Liver (tissue), 8 donors: ENCODE measurements at regions not wholly inside any gene's neighbourhood (a gene's known extent, or its start where the extent isn't known, plus 50 kb on each side); places are given as distances from the start of the nearest gene placed in this dataset.

Experiments
- DNase-seq: peaks from one replicate; pipeline ENCODE4 v3.0.0-alpha.2; 2017; ENCODE audit warnings: low spot score
- H3K27ac ChIP-seq, 2 donors: one replicate each; pipeline ENCODE4 v1.7.0; 2013; ENCODE audit warnings: inconsistent platforms in 2 of 2, low read length in 2 of 2, control low read depth in 1 of 2, low read depth in 1 of 2, mild to moderate bottlenecking in 1 of 2
- H3K27me3 ChIP-seq, 4 donors: one replicate each; pipeline versions ENCODE4 v1.6.1 to v1.7.0; 2013; ENCODE audit warnings: low read length in 3 of 4, inconsistent platforms in 1 of 4, mild to moderate bottlenecking in 1 of 4, moderate library complexity in 1 of 4; ENCODE audit not compliant: control insufficient read depth in 4 of 4, insufficient read depth in 4 of 4
- H3K36me3 ChIP-seq, 4 donors: one replicate each; pipeline versions ENCODE4 v1.6.1 to v1.7.0; 2013; ENCODE audit warnings: low read length in 3 of 4, mild to moderate bottlenecking in 3 of 4, low read depth in 1 of 4, moderate library complexity in 1 of 4; ENCODE audit not compliant: control insufficient read depth in 4 of 4, insufficient read depth in 3 of 4
- H3K4me1 ChIP-seq, 4 donors: one replicate each; pipeline versions ENCODE4 v1.6.1 to v1.7.0; 2013; ENCODE audit warnings: low read length in 3 of 4, mild to moderate bottlenecking in 3 of 4, moderate library complexity in 1 of 4; ENCODE audit not compliant: control insufficient read depth in 4 of 4, insufficient read depth in 4 of 4
- H3K4me3 ChIP-seq, 3 donors: one replicate each; pipeline versions ENCODE4 v1.6.1 to v1.7.0; 2013; ENCODE audit warnings: low read length in 3 of 3, control low read depth in 1 of 3, low read depth in 1 of 3, mild to moderate bottlenecking in 1 of 3
- H3K9ac ChIP-seq, 2 donors: one replicate each; pipeline ENCODE4 v1.7.0; 2013; ENCODE audit warnings: low read length in 2 of 2, mild to moderate bottlenecking in 2 of 2, moderate library complexity in 2 of 2, control low read depth in 1 of 2, low read depth in 1 of 2
- H3K9me3 ChIP-seq, 4 donors: one replicate each; pipeline versions ENCODE4 v1.6.1 to v1.7.0; 2013; ENCODE audit warnings: low read length in 3 of 4; ENCODE audit not compliant: control insufficient read depth in 4 of 4
- EGR1 ChIP-seq, 2 donors: IDR thresholded peaks; 2 replicates each; pipeline ENCODE4 v1.6.1; 2016 to 2018; ENCODE audit warnings: antibody characterized with exemption in 2 of 2, low read depth in 2 of 2
- FOXA1 ChIP-seq: IDR thresholded peaks from 2 replicates; pipeline ENCODE4 v1.6.1; 2016; ENCODE audit warnings: antibody characterized with exemption
- FOXA2 ChIP-seq: IDR thresholded peaks from 2 replicates; pipeline ENCODE4 v1.6.1; 2016; ENCODE audit warnings: antibody characterized with exemption
- GABPA ChIP-seq, 2 donors: IDR thresholded peaks in 1 of 2; conservative IDR thresholded peaks in 1 of 2; 2 replicates each; pipeline ENCODE4 v1.6.1; 2016; ENCODE audit warnings: antibody characterized with exemption in 2 of 2, mild to moderate bottlenecking in 1 of 2, moderate library complexity in 1 of 2
- HNF4A ChIP-seq, 2 donors: conservative IDR thresholded peaks; 2 replicates each; pipeline ENCODE4 v1.6.1; 2016; ENCODE audit warnings: antibody characterized with exemption in 2 of 2, mild to moderate bottlenecking in 2 of 2
- HNF4G ChIP-seq: IDR thresholded peaks from 2 replicates; pipeline ENCODE4 v1.6.1; 2016; ENCODE audit warnings: antibody characterized with exemption
- JUND ChIP-seq, 2 donors: IDR thresholded peaks; 2 replicates each; pipeline ENCODE4 v1.6.1; 2016; ENCODE audit warnings: antibody characterized with exemption in 2 of 2
- NR2F2 ChIP-seq: IDR thresholded peaks from 2 replicates; pipeline ENCODE4 v1.6.1; 2016; ENCODE audit warnings: antibody characterized with exemption
- RAD21 ChIP-seq, 2 donors: IDR thresholded peaks; 2 replicates each; pipeline ENCODE4 v1.6.1; 2016; ENCODE audit warnings: antibody characterized with exemption in 2 of 2, mild to moderate bottlenecking in 2 of 2
- RXRA ChIP-seq, 2 donors: IDR thresholded peaks; 2 replicates each; pipeline ENCODE4 v1.6.1; 2017 to 2018; ENCODE audit warnings: antibody characterized with exemption in 2 of 2, mild to moderate bottlenecking in 1 of 2
- SP1 ChIP-seq: IDR thresholded peaks from 2 replicates; pipeline ENCODE4 v1.6.1; 2018; ENCODE audit warnings: antibody characterized with exemption, mild to moderate bottlenecking
- TAF1 ChIP-seq: conservative IDR thresholded peaks from 2 replicates; pipeline ENCODE4 v1.6.1; 2016; ENCODE audit warnings: antibody characterized with exemption, mild to moderate bottlenecking
- YY1 ChIP-seq: IDR thresholded peaks from 2 replicates; pipeline ENCODE4 v1.6.1; 2016; ENCODE audit warnings: antibody characterized with exemption, mild to moderate bottlenecking
- WGBS: extraction: QIAGEN DNeasy Blood & Tissue Kit; methylation state at CpG from one replicate; pipeline ENCODE4 v1.1.7; 2013; 5-methylcytosine and 5-hydroxymethylcytosine counted together
- TF ChIP-seq, protein P1 (sequence below): fragments of 150-350 bp; IDR thresholded peaks from 2 replicates; pipeline ENCODE4 v1.5.1; 2017; ENCODE audit warnings: improper control_type of control experiment, low read depth, low read length; ENCODE audit not compliant: missing input control
- TF ChIP-seq, protein P2 (sequence below): IDR thresholded peaks from 2 replicates; pipeline ENCODE4 v1.6.1; 2016; ENCODE audit warnings: antibody characterized with exemption, mild to moderate bottlenecking
- TF ChIP-seq, protein P3 (sequence below): IDR thresholded peaks from 2 replicates; pipeline ENCODE4 v1.6.1; 2016; ENCODE audit warnings: antibody characterized with exemption
- TF ChIP-seq, protein P4 (sequence below): IDR thresholded peaks from 2 replicates; pipeline ENCODE4 v1.6.1; 2016; ENCODE audit warnings: antibody characterized with exemption
- TF ChIP-seq, protein P5 (sequence below): IDR thresholded peaks from 2 replicates; pipeline ENCODE4 v1.6.1; 2016; ENCODE audit warnings: antibody characterized with exemption
- donor health status: healthy.
- donor health status: healthy.
- donor health status: healthy.
- donor health status: healthy.
- donor health status: healthy.

DNA sequence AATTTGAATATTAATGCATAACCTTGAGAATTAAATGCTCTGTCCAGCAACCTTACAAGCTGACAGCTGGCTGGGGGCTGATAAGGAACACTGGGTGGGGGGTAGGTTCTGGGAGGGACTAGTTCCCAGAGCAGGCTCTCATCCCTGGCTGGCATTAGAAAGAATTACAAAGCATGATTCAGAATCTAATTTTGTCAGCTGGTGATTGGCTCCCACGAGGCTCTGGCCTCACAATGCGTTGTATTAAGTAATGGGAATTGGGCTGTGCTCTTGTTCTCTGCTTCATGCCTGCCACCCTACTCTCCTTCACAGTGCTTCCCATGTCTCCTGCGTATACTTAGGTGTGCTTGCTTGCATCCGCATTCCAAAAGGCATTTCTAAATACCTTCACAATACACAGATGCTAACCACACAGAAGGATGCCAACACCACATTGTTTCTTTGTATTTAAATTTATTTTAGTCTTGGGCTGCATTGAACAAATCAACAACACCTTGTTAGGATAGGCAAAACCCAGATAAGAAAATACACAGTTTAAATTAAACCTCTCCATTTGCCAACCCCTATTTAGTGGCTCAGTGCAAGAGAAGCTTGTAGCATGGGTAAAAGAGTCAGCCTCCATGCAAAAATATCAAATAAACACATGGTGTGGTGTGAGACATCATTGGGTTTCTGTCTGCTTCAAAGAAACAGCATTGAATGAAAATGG is 434.5 kb upstream of the JAG1 start:
- H3K27ac ChIP-seq: no peak overlapping the region
- H3K36me3 ChIP-seq: no peaks in the 10 kb centered on the region
- no peaks in the 10 kb centered on the region for H3K4me1 ChIP-seq
- H3K9me3 ChIP-seq: no peaks in the 10 kb centered on the region
- DNase-seq: no peak
- TF ChIP-seq YY1 (no peak), RAD21 (IDR thresholded peaks at IDR 0.05) (no peak)
- 50% methylated on average over 4 of the region's 4 CpGs for WGBS
- no peak overlapping the region for H3K9ac ChIP-seq
- H3K4me3 ChIP-seq: no peak overlapping the region
- no peaks in the 10 kb centered on the region for H3K27me3 ChIP-seq

DNA sequence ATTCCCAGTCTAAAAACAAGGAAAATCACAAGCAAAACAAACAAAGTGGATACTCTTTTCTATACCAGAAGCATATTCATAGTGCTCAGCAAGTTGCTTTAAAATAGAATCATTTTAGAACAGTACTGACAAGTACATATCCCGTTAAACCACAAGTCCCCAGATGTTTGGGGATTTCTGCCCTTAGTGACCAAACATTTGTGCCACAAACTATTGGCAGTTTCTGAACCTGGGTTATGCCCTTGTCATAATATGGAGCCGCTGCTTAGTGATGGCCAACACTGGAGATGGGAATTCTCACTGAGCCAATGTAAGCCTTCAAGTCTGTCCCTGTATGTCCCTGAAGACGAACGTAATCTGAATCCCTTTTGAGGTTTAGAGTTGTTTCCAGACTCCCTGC is 436.7 kb upstream of the JAG1 start:
- Histone ChIP-seq H3K9ac (no peak overlapping the region), H3K9me3 (no peaks in the 10 kb centered on the region), H3K27ac (no peak overlapping the region), H3K4me3 (no peak overlapping the region), H3K27me3 (no peaks in the 10 kb centered on the region), H3K4me1 (no peaks in the 10 kb centered on the region), H3K36me3 (no peaks in the 10 kb centered on the region)
- WGBS: 82% methylated on average over 4 of the region's 4 CpGs
- no peak for DNase-seq
- no peak for TF ChIP-seq TAF1
- no peak for TF ChIP-seq NR2F2
- TF ChIP-seq HNF4G: no peak
- TF ChIP-seq FOXA2: no peak
- TF ChIP-seq GABPA (IDR thresholded peaks at IDR 0.05 in 1 of 2, conservative IDR thresholded peaks at IDR 0.05 in 1 of 2): no peak
- TF ChIP-seq FOXA1: no peak

DNA sequence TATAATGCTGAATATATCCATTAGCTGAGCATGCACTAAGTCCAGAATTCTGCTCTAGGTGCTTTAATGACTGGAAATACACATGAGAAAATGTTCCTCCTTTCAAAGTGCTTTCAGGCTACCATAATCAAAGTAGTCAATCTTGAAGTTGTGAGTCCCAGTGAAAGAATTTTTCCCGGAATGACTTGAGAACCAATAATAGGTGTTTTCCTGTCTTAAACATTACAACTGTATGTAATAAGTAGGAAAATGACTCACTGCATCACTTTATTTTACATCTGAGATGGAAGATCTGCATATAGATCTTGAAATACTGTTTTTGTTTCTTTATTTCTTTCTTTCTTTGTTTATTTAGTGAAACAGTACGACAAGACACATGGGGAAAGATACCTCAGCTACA is 437.4 kb upstream of the JAG1 start:
- Histone ChIP-seq H3K9ac (no peak overlapping the region), H3K4me1 (no peaks in the 10 kb centered on the region), H3K9me3 (no peaks in the 10 kb centered on the region), H3K4me3 (no peak overlapping the region), H3K36me3 (no peaks in the 10 kb centered on the region), H3K27me3 (no peaks in the 10 kb centered on the region), H3K27ac (no peak overlapping the region)
- TF ChIP-seq, protein P1, sequence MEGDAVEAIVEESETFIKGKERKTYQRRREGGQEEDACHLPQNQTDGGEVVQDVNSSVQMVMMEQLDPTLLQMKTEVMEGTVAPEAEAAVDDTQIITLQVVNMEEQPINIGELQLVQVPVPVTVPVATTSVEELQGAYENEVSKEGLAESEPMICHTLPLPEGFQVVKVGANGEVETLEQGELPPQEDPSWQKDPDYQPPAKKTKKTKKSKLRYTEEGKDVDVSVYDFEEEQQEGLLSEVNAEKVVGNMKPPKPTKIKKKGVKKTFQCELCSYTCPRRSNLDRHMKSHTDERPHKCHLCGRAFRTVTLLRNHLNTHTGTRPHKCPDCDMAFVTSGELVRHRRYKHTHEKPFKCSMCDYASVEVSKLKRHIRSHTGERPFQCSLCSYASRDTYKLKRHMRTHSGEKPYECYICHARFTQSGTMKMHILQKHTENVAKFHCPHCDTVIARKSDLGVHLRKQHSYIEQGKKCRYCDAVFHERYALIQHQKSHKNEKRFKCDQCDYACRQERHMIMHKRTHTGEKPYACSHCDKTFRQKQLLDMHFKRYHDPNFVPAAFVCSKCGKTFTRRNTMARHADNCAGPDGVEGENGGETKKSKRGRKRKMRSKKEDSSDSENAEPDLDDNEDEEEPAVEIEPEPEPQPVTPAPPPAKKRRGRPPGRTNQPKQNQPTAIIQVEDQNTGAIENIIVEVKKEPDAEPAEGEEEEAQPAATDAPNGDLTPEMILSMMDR: no peak
- TF ChIP-seq, protein P2, sequence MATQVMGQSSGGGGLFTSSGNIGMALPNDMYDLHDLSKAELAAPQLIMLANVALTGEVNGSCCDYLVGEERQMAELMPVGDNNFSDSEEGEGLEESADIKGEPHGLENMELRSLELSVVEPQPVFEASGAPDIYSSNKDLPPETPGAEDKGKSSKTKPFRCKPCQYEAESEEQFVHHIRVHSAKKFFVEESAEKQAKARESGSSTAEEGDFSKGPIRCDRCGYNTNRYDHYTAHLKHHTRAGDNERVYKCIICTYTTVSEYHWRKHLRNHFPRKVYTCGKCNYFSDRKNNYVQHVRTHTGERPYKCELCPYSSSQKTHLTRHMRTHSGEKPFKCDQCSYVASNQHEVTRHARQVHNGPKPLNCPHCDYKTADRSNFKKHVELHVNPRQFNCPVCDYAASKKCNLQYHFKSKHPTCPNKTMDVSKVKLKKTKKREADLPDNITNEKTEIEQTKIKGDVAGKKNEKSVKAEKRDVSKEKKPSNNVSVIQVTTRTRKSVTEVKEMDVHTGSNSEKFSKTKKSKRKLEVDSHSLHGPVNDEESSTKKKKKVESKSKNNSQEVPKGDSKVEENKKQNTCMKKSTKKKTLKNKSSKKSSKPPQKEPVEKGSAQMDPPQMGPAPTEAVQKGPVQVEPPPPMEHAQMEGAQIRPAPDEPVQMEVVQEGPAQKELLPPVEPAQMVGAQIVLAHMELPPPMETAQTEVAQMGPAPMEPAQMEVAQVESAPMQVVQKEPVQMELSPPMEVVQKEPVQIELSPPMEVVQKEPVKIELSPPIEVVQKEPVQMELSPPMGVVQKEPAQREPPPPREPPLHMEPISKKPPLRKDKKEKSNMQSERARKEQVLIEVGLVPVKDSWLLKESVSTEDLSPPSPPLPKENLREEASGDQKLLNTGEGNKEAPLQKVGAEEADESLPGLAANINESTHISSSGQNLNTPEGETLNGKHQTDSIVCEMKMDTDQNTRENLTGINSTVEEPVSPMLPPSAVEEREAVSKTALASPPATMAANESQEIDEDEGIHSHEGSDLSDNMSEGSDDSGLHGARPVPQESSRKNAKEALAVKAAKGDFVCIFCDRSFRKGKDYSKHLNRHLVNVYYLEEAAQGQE: no peak
- TF ChIP-seq JUND (IDR thresholded peaks at IDR 0.05): no peak
- TF ChIP-seq RXRA (IDR thresholded peaks at IDR 0.05): no peak
- no peak for TF ChIP-seq SP1
- no peak for TF ChIP-seq YY1
- no peak for TF ChIP-seq RAD21 (IDR thresholded peaks at IDR 0.05)
- TF ChIP-seq, protein P3, sequence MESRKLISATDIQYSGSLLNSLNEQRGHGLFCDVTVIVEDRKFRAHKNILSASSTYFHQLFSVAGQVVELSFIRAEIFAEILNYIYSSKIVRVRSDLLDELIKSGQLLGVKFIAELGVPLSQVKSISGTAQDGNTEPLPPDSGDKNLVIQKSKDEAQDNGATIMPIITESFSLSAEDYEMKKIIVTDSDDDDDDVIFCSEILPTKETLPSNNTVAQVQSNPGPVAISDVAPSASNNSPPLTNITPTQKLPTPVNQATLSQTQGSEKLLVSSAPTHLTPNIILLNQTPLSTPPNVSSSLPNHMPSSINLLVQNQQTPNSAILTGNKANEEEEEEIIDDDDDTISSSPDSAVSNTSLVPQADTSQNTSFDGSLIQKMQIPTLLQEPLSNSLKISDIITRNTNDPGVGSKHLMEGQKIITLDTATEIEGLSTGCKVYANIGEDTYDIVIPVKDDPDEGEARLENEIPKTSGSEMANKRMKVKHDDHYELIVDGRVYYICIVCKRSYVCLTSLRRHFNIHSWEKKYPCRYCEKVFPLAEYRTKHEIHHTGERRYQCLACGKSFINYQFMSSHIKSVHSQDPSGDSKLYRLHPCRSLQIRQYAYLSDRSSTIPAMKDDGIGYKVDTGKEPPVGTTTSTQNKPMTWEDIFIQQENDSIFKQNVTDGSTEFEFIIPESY: no peak
- no peak for TF ChIP-seq TAF1
- no peak for TF ChIP-seq GABPA (IDR thresholded peaks at IDR 0.05 in 1 of 2, conservative IDR thresholded peaks at IDR 0.05 in 1 of 2)
- TF ChIP-seq EGR1 (IDR thresholded peaks at IDR 0.05; ENCODE audit: low read depth in 2 of 2): no peak
- no peak for TF ChIP-seq NR2F2
- no peak for TF ChIP-seq HNF4A (conservative IDR thresholded peaks at IDR 0.05)
- TF ChIP-seq, protein P4, sequence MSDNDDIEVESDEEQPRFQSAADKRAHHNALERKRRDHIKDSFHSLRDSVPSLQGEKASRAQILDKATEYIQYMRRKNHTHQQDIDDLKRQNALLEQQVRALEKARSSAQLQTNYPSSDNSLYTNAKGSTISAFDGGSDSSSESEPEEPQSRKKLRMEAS: no peak
- TF ChIP-seq FOXA2: no peak
- TF ChIP-seq, protein P5, sequence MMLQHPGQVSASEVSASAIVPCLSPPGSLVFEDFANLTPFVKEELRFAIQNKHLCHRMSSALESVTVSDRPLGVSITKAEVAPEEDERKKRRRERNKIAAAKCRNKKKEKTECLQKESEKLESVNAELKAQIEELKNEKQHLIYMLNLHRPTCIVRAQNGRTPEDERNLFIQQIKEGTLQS: no peak
- TF ChIP-seq HNF4G: no peak
- WGBS: 79% methylated on average over 2 of the region's 2 CpGs
- no peak for DNase-seq
